Spleen (tissue), 11 donors: ENCODE measurements at regions not wholly inside any gene's neighbourhood (a gene's known extent, or its start where the extent isn't known, plus 50 kb on each side); places are given as distances from the start of the nearest gene placed in this dataset.

Experiments used
- DNase-seq: peaks from one replicate; pipeline ENCODE4 v3.0.0-alpha.2; 2020
- H3K27ac ChIP-seq, 8 donors: fragments of 200-600 bp; sonication (generic) in 7 of 8; 1 replicate in 4 of 8; 2 replicates in 4 of 8; pipeline versions ENCODE4 v1.5.0 to v1.8.0; 2016 to 2021; ENCODE audit warnings: inconsistent platforms in 4 of 8, mild to moderate bottlenecking in 4 of 8, moderate library complexity in 1 of 8
- H3K27me3 ChIP-seq, 7 donors: fragments of 200-600 bp; sonication (generic) in 6 of 7; replicated peaks in 1 of 7; 1 replicate in 4 of 7; 2 replicates in 3 of 7; pipeline versions ENCODE4 v1.5.0 to v1.8.0; 2016 to 2021; ENCODE audit warnings: inconsistent platforms in 3 of 7, mild to moderate bottlenecking in 1 of 7
- H3K36me3 ChIP-seq, 6 donors: fragments of 200-600 bp; sonication (generic) in 5 of 6; 1 replicate in 4 of 6; 2 replicates in 2 of 6; pipeline versions ENCODE4 v1.5.0 to v1.8.0; 2016 to 2021; ENCODE audit warnings: inconsistent platforms in 2 of 6
- H3K4me1 ChIP-seq, 6 donors: fragments of 200-600 bp; sonication (generic) in 5 of 6; 1 replicate in 3 of 6; 2 replicates in 3 of 6; pipeline versions ENCODE4 v1.5.0 to v1.8.0; 2016 to 2021; ENCODE audit warnings: inconsistent platforms in 3 of 6
- H3K4me3 ChIP-seq, 8 donors: fragments of 200-600 bp; sonication (generic) in 7 of 8; 1 replicate in 4 of 8; 2 replicates in 4 of 8; pipeline versions ENCODE4 v1.5.0 to v1.8.0; 2016 to 2021; ENCODE audit warnings: inconsistent platforms in 4 of 8, mild to moderate bottlenecking in 4 of 8, moderate library complexity in 2 of 8
- H3K9me3 ChIP-seq, 8 donors: fragments of 200-600 bp; sonication (generic) in 7 of 8; 1 replicate in 4 of 8; 2 replicates in 4 of 8; pipeline versions ENCODE4 v1.5.0 to v1.8.0; 2016 to 2021; ENCODE audit warnings: inconsistent platforms in 4 of 8
- CTCF ChIP-seq, 11 experiments: fragments of 200-600 bp in 7 of 11; fragments of 450-650 bp in 4 of 11; sonication (generic) in 4 of 11; IDR thresholded peaks in 8 of 11; conservative IDR thresholded peaks in 3 of 11; 1 replicate in 7 of 11; 2 replicates in 4 of 11; pipeline versions ENCODE4 v1.4.0 to v1.8.0; 2016 to 2021; ENCODE audit warnings: antibody characterized with exemption in 11 of 11, inconsistent platforms in 4 of 11, mild to moderate bottlenecking in 1 of 11
- POLR2A ChIP-seq, 3 donors: fragments of 450-650 bp; IDR thresholded peaks; one replicate each; pipeline ENCODE4 v1.5.1; 2017; ENCODE audit warnings: antibody characterized with exemption in 3 of 3, mild to moderate bottlenecking in 1 of 3
- POLR2AphosphoS5 ChIP-seq, 3 donors: sonication (generic); formaldehyde crosslinking; IDR thresholded peaks; one replicate each; pipeline ENCODE4 v1.5.1; 2017; ENCODE audit warnings: antibody characterized with exemption in 3 of 3
- WGBS, 5 donors: extraction: QIAGEN DNeasy Blood & Tissue Kit in 3 of 5; methylation state at CpG; one replicate each; pipeline versions ENCODE4 v1.1.5 to v1.1.7; 2013 to 2018; 5-methylcytosine and 5-hydroxymethylcytosine counted together
- intact Hi-C: fragments of 100-400 bp; cut with DNase I; formaldehyde crosslinking; loops from one replicate; pipeline ENCODE4 v1.15.0; 2023; ENCODE audit warnings: low total_unique reads
- donor health status: healthy with polysubstance abuse.
- donor health status: DM: no; HTN: no; CAD: no; lungs with moderate emphysema.
- donor health status: DM: no; HTN: no; CAD: no.
- donor health status: Bipolar disorder and iron deficiency.
- donor health status: healthy.
- donor health status: DM: no; HTN: no; CAD: no.
- donor health status: DM: yes; HTN: yes; CAD: no.

GRCh38 chr2:33746208-33746800 is 147.2 kb upstream of the FAM98A start:
- Histone ChIP-seq H3K9me3 (peaks cover 0 to 13% (median 7%) of the 10 kb centered on the region in 8 donors), H3K4me1 (no peaks in the 10 kb centered on the region), H3K27ac (no peak overlapping the region), H3K36me3 (no peaks in the 10 kb centered on the region), H3K4me3 (no peak overlapping the region), H3K27me3 (no peaks in the 10 kb centered on the region)
- TF ChIP-seq POLR2AphosphoS5 (IDR thresholded peaks at IDR 0.05) (no peak), CTCF (IDR thresholded peaks at IDR 0.05 in 8 of 11, conservative IDR thresholded peaks at IDR 0.05 in 3 of 11) (no peak), POLR2A (IDR thresholded peaks at IDR 0.05) (no peak)
- WGBS, 5 donors, result 30 to 64% (median 46%) methylated on average over 2 of the region's 2 CpGs
- intact Hi-C loops, result no loop called here
- DNase-seq, result no peak

- Histone ChIP-seq H3K36me3 (no peaks in the 10 kb centered on the region), H3K4me1 (no peaks in the 10 kb centered on the region), H3K9me3 (peaks cover 0 to 5% (median 0%) of the 10 kb centered on the region in 8 donors), H3K4me3 (no peak overlapping the region), H3K27ac (no peak overlapping the region), H3K27me3 (no peaks in the 10 kb centered on the region)
- DNase-seq, result no peak
- TF ChIP-seq CTCF (IDR thresholded peaks at IDR 0.05 in 8 of 11, conservative IDR thresholded peaks at IDR 0.05 in 3 of 11), result no peak
- TF ChIP-seq POLR2AphosphoS5 (IDR thresholded peaks at IDR 0.05), result no peak
- TF ChIP-seq POLR2A (IDR thresholded peaks at IDR 0.05), result no peak
- intact Hi-C loops, result no loop called here
- WGBS, 5 donors, result 65 to 84% (median 76%) methylated on average over 1 of the region's 1 CpG
Observed at GRCh38 chr2:33735096-33735495, 136.0 kb upstream of the FAM98A start.

- TF ChIP-seq CTCF (IDR thresholded peaks at IDR 0.05 in 8 of 11, conservative IDR thresholded peaks at IDR 0.05 in 3 of 11) (no peak), POLR2A (IDR thresholded peaks at IDR 0.05) (no peak), POLR2AphosphoS5 (IDR thresholded peaks at IDR 0.05) (no peak)
- peaks cover 0 to 6% (median 0%) of the 10 kb centered on the region in 8 donors for H3K9me3 ChIP-seq
- no peak overlapping the region for H3K4me3 ChIP-seq
- intact Hi-C loops, result no loop called here
- no peaks in the 10 kb centered on the region for H3K4me1 ChIP-seq
- no peak overlapping the region for H3K27ac ChIP-seq
- H3K36me3 ChIP-seq, result no peaks in the 10 kb centered on the region
- H3K27me3 ChIP-seq, result no peaks in the 10 kb centered on the region
- DNase-seq, result no peak
Observed at GRCh38 chr2:33730804-33731203, 131.7 kb upstream of the FAM98A start.

DNA sequence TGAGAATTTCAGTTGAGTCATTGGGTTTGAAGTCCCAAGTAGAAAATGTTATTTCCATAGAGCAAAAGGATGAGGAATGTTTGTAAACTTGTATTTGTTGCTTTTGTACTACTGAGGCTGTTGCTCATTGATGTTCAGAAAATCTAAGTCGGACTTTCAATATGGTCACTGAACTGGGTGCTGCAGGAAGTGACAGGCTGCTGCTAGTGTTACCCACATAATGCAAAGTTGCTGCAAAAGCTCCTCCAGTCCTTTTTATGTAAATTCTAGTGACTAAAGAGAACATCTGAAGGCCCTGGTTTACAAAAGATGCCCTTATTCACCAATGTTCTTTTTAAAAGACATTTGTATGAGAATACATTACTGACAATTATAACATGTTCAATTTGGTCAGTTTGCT is 131.1 kb upstream of the FAM98A start:
- intact Hi-C loops, result no loop called here
- Histone ChIP-seq H3K27me3 (no peaks in the 10 kb centered on the region), H3K4me3 (no peak overlapping the region), H3K36me3 (no peaks in the 10 kb centered on the region), H3K4me1 (no peaks in the 10 kb centered on the region), H3K9me3 (peaks cover 0 to 6% (median 0%) of the 10 kb centered on the region in 8 donors), H3K27ac (no peak overlapping the region)
- TF ChIP-seq POLR2A (IDR thresholded peaks at IDR 0.05) (no peak), POLR2AphosphoS5 (IDR thresholded peaks at IDR 0.05) (no peak), CTCF (IDR thresholded peaks at IDR 0.05 in 8 of 11, conservative IDR thresholded peaks at IDR 0.05 in 3 of 11) (no peak)
- no peak for DNase-seq
- WGBS, 5 donors, result 79 to 87% (median 80%) methylated on average over 1 of the region's 1 CpG
